ENCODE measurements at regions not wholly inside any gene's neighbourhood (a gene's known extent, or its start where the extent isn't known, plus 50 kb on each side); places are given as distances from the start of the nearest gene placed in this dataset.

- POLR2A ChIA-PET: no interaction called here
These were observed 63.9 kb upstream of the GRIP1 start for GRCh38 chr12:66742508-66743367.

GRCh38 chr12:66744461-66744860 is 65.6 kb upstream of the GRIP1 start:
- no TSS peak for BruUV-seq (replicated peaks)
- no peak for ATAC-seq
- H3K4me3 ChIP-seq (ENCODE audit: low read depth in 2 of 2, low read length in 2 of 2): no peak overlapping the region
- no peak for DNase-seq (ENCODE audit: low read depth, low spot score)
- H3K27me3 ChIP-seq (ENCODE audit: control insufficient read depth, insufficient read depth, low read length): peaks cover 2% of the 10 kb centered on the region; the same call in 1 of the 2 replicates
- TF ChIP-seq TCF7L2 (IDR thresholded peaks at IDR 0.05; ENCODE audit: low read depth, low read length): no peak
- TF ChIP-seq REST (IDR thresholded peaks at IDR 0.05; ENCODE audit: insufficient read depth in 1 of 2, low read depth in 2 of 2, low read length in 1 of 2): no peak
- TF ChIP-seq CTCF (IDR thresholded peaks at IDR 0.05): no peak
- TF ChIP-seq POLR2AphosphoS5 (IDR thresholded peaks at IDR 0.05; ENCODE audit: low read depth, low read length): no peak
- intact Hi-C loops (cut with micrococcal nuclease; ENCODE audit: unreplicated experiment): no loop called here
- H3K4me1 ChIP-seq (ENCODE audit: control insufficient read depth, insufficient read depth, low read length): no peaks in the 10 kb centered on the region
- CTCF ChIA-PET: no interaction called here
- in situ Hi-C loops (cut with HindIII; ENCODE audit: low pct_unique_long_range_greater_than_20kb, low sequenced_read_pairs): no loop called here
- H3K9me3 ChIP-seq (ENCODE audit: control insufficient read depth, insufficient read depth, low read depth, low read length): no peaks in the 10 kb centered on the region
- H3K36me3 ChIP-seq (ENCODE audit: control insufficient read depth, insufficient read depth, low read length): no peaks in the 10 kb centered on the region
- H3K27ac ChIP-seq (ENCODE audit: low read length): no peak overlapping the region
- POLR2A ChIA-PET: no interaction called here

More at GRCh38 chr12:66742508-66743367, 63.9 kb upstream of the GRIP1 start:
- Histone ChIP-seq H3K27me3 (ENCODE audit: control insufficient read depth, insufficient read depth, low read length) (peaks cover 2% of the 10 kb centered on the region; the same call in 1 of the 2 replicates), H3K36me3 (ENCODE audit: control insufficient read depth, insufficient read depth, low read length) (no peaks in the 10 kb centered on the region), H3K4me3 (ENCODE audit: low read depth in 2 of 2, low read length in 2 of 2) (no peak overlapping the region), H3K4me1 (ENCODE audit: control insufficient read depth, insufficient read depth, low read length) (no peaks in the 10 kb centered on the region), H3K27ac (ENCODE audit: low read length) (no peak overlapping the region), H3K9me3 (ENCODE audit: control insufficient read depth, insufficient read depth, low read depth, low read length) (no peaks in the 10 kb centered on the region)
- intact Hi-C loops (cut with micrococcal nuclease; ENCODE audit: unreplicated experiment): no loop called here
- ATAC-seq: no peak
- TF ChIP-seq CTCF (IDR thresholded peaks at IDR 0.05): no peak
- TF ChIP-seq TCF7L2 (IDR thresholded peaks at IDR 0.05; ENCODE audit: low read depth, low read length): no peak
- no peak for TF ChIP-seq POLR2AphosphoS5 (IDR thresholded peaks at IDR 0.05; ENCODE audit: low read depth, low read length)
- TF ChIP-seq SIN3A (IDR thresholded peaks at IDR 0.05; ENCODE audit: borderline replicate concordance, insufficient read depth, low read depth, low read length): no peak
- TF ChIP-seq REST (IDR thresholded peaks at IDR 0.05; ENCODE audit: insufficient read depth in 1 of 2, low read depth in 2 of 2, low read length in 1 of 2): no peak
- in situ Hi-C loops (cut with HindIII; ENCODE audit: low pct_unique_long_range_greater_than_20kb, low sequenced_read_pairs): no loop called here
- CTCF ChIA-PET: no interaction called here
- DNase-seq (ENCODE audit: low read depth, low spot score): no peak
- no TSS peak for BruUV-seq (replicated peaks)

Data from Panc1 (cell line).